IMR-90 (cell line): ENCODE measurements at regions not wholly inside any gene's neighbourhood (a gene's known extent, or its start where the extent isn't known, plus 50 kb on each side); places are given as distances from the start of the nearest gene placed in this dataset.

ENCODE experiments used
- ATAC-seq: fragments of 200-7000 bp; cut with Tn5 transposase; 2 replicates; pipeline ENCODE4 v1.9.1; 2020; ENCODE audit warnings: low read depth, mild to moderate bottlenecking, moderate library complexity
- BruUV-seq: library from RNA; stranded (reverse); fragments of 400-500 nt; replicated peaks from 2 replicates; lab custom pipeline; 2021; lab: Mats Ljungman, UMichigan
- CTCF ChIA-PET: fragments of 300-600 bp; formaldehyde crosslinking; extraction: SDS; loops from one replicate; lab custom pipeline; 2021; ENCODE audit warnings: antibody characterized with exemption; lab: Yijun Ruan, JAX
- POLR2A ChIA-PET: fragments of 300-600 bp; sonication (Branson Sonifier 250); formaldehyde crosslinking; loops from one replicate; lab custom pipeline; 2022; ENCODE audit warnings: antibody characterized with exemption; ENCODE audit not compliant: unreplicated experiment; lab: Charles Lee
- DNase-seq: peaks from one replicate; pipeline ENCODE4 v3.0.0; 2013
- H2AFZ ChIP-seq: replicated peaks from 2 replicates; pipeline ENCODE3; 2013; ENCODE audit warnings: low read length, mild to moderate bottlenecking; ENCODE audit not compliant: poor library complexity
- H2AK5ac ChIP-seq: 2 replicates; pipeline ENCODE4 v1.6.1; 2013; ENCODE audit warnings: low read depth, low read length, inconsistent platforms
- H2AK9ac ChIP-seq: replicated peaks from 2 replicates; pipeline ENCODE3; 2013; ENCODE audit warnings: mild to moderate bottlenecking, low read depth, low read length, moderate library complexity; ENCODE audit not compliant: poor library complexity
- H2BK120ac ChIP-seq: 2 replicates; pipeline ENCODE4 v1.6.1; 2013; ENCODE audit warnings: low read depth, low read length, inconsistent platforms
- H2BK15ac ChIP-seq: 3 replicates; pipeline ENCODE4 v1.6.1; 2013; ENCODE audit warnings: low read depth, low read length, inconsistent platforms
- H2BK20ac ChIP-seq: 2 replicates; pipeline ENCODE4 v1.6.1; 2013; ENCODE audit warnings: low read depth, mild to moderate bottlenecking, inconsistent platforms, low read length, moderate library complexity
- H2BK5ac ChIP-seq: 2 replicates; pipeline ENCODE4 v1.6.1; 2013; ENCODE audit warnings: mild to moderate bottlenecking, low read depth, low read length, inconsistent platforms; ENCODE audit not compliant: poor library complexity, severe bottlenecking
- H3K14ac ChIP-seq: replicated peaks from 2 replicates; pipeline ENCODE4 v1.6.1; 2013; ENCODE audit warnings: low read depth, low read length, inconsistent platforms
- H3K18ac ChIP-seq: 2 replicates; pipeline ENCODE4 v1.6.1; 2013; ENCODE audit warnings: low read depth, low read length, control low read depth
- H3K23ac ChIP-seq: 2 replicates; pipeline ENCODE4 v1.6.1; 2013; ENCODE audit warnings: low read depth, low read length, inconsistent platforms
- H3K27ac ChIP-seq: 2 replicates; pipeline ENCODE4 v1.5.1; 2013; ENCODE audit warnings: mild to moderate bottlenecking, control low read depth, low read length; ENCODE audit not compliant: insufficient read depth
- H3K27me3 ChIP-seq: 2 replicates; pipeline ENCODE4 v1.6.1; 2013; ENCODE audit warnings: low read length; ENCODE audit not compliant: control insufficient read depth, insufficient read depth
- H3K36me3 ChIP-seq: 2 replicates; pipeline ENCODE4 v1.6.1; 2013; ENCODE audit warnings: low read length, mixed read lengths; ENCODE audit not compliant: control insufficient read depth, insufficient read depth
- H3K4ac ChIP-seq: 2 replicates; pipeline ENCODE4 v1.6.1; 2013; ENCODE audit warnings: low read depth, low read length, inconsistent platforms
- H3K4me1 ChIP-seq: 2 replicates; pipeline ENCODE4 v1.6.1; 2013; ENCODE audit warnings: low read length, mixed read lengths; ENCODE audit not compliant: control insufficient read depth, insufficient read depth
- H3K4me2 ChIP-seq: 2 replicates; pipeline ENCODE4 v1.6.1; 2013; ENCODE audit warnings: low read depth, mild to moderate bottlenecking, control low read depth, low read length, moderate library complexity
- H3K4me3 ChIP-seq: 2 replicates; pipeline ENCODE4 v1.5.1; 2013; ENCODE audit warnings: low read depth, mild to moderate bottlenecking, control low read depth, low read length, moderate library complexity; ENCODE audit not compliant: insufficient read depth
- H3K56ac ChIP-seq: 2 replicates; pipeline ENCODE4 v1.6.1; 2013; ENCODE audit warnings: low read length, inconsistent platforms; ENCODE audit not compliant: insufficient read depth; ENCODE audit errors: extremely low read depth
- H3K79me1 ChIP-seq, 2 experiments: 2 replicates each; pipeline ENCODE4 v1.6.1; 2013; ENCODE audit warnings: low read length in 2 of 2, inconsistent platforms in 1 of 2, low read depth in 1 of 2
- H3K9ac ChIP-seq: 2 replicates; pipeline ENCODE4 v1.6.1; 2013; ENCODE audit warnings: low read depth, low read length, control low read depth
- H3K9me1 ChIP-seq: 2 replicates; pipeline ENCODE4 v1.6.1; 2013; ENCODE audit warnings: low read length, inconsistent platforms; ENCODE audit not compliant: insufficient read depth
- H3K9me3 ChIP-seq: 2 replicates; pipeline ENCODE4 v1.6.1; 2013; ENCODE audit warnings: low read length; ENCODE audit not compliant: control insufficient read depth, insufficient read depth
- H4K20me1 ChIP-seq: 2 replicates; pipeline ENCODE4 v1.6.1; 2013; ENCODE audit warnings: low read length, inconsistent platforms; ENCODE audit not compliant: insufficient read depth
- H4K5ac ChIP-seq: 2 replicates; pipeline ENCODE4 v1.6.1; 2013; ENCODE audit warnings: mild to moderate bottlenecking, low read depth, low read length, control low read depth
- H4K8ac ChIP-seq, 2 experiments: 2 replicates each; pipeline ENCODE4 v1.6.1; 2013; ENCODE audit warnings: low read depth in 2 of 2, low read length in 2 of 2, control low read depth in 1 of 2, inconsistent platforms in 1 of 2
- H4K91ac ChIP-seq: 2 replicates; pipeline ENCODE4 v1.6.1; 2013; ENCODE audit warnings: low read depth, low read length, inconsistent platforms; ENCODE audit not compliant: insufficient read depth
- CEBPB ChIP-seq: IDR thresholded peaks from 2 replicates; pipeline ENCODE4 v1.6.1; 2012; ENCODE audit warnings: low read depth, low read length, improper control_type of control experiment
- MAFK ChIP-seq: IDR thresholded peaks from 2 replicates; pipeline ENCODE4 v1.6.1; 2012; ENCODE audit warnings: low read depth, low read length, improper control_type of control experiment
- MAZ ChIP-seq: IDR thresholded peaks from 2 replicates; pipeline ENCODE4 v1.6.1; 2012; ENCODE audit warnings: low read depth, mild to moderate bottlenecking, low read length, improper control_type of control experiment, moderate library complexity, borderline replicate concordance
- MXI1 ChIP-seq: IDR thresholded peaks from 2 replicates; pipeline ENCODE4 v1.6.1; 2012; ENCODE audit warnings: low read depth, mild to moderate bottlenecking, low read length, moderate library complexity, borderline replicate concordance
- NFE2L2 ChIP-seq: fragments of 150-350 bp; IDR thresholded peaks from 2 replicates; pipeline ENCODE4 v1.6.1; 2016; ENCODE audit warnings: low read depth, mild to moderate bottlenecking, low read length
- POLR2A ChIP-seq: IDR thresholded peaks from 2 replicates; pipeline ENCODE4 v1.6.1; 2012; ENCODE audit warnings: mild to moderate bottlenecking, low read depth, low read length
- RAD21 ChIP-seq: IDR thresholded peaks from 2 replicates; pipeline ENCODE4 v1.6.1; 2012; ENCODE audit warnings: low read length, improper control_type of control experiment
- RCOR1 ChIP-seq: IDR thresholded peaks from 2 replicates; pipeline ENCODE4 v1.6.1; 2012; ENCODE audit warnings: mild to moderate bottlenecking, low read length, improper control_type of control experiment; ENCODE audit not compliant: insufficient replicate concordance
- RFX5 ChIP-seq: IDR thresholded peaks from 2 replicates; pipeline ENCODE4 v1.8.0; 2012; ENCODE audit warnings: low read depth, mild to moderate bottlenecking, low read length, moderate library complexity
- SMC3 ChIP-seq: fragments of 150-350 bp; IDR thresholded peaks from 2 replicates; pipeline ENCODE4 v1.6.1; 2016; ENCODE audit warnings: low read depth, mild to moderate bottlenecking, antibody characterized with exemption, low read length, moderate library complexity
- WGBS, 2 experiments: methylation state at CpG; one replicate each; pipeline versions ENCODE4 v1.1.5 to v1.1.7; 2013; ENCODE audit warnings: missing lambda C conversion rate in 2 of 2; ENCODE audit not compliant: insufficient read length in 1 of 2; ENCODE audit errors: extremely low coverage in 2 of 2; 5-methylcytosine and 5-hydroxymethylcytosine counted together
- dilution Hi-C: fragments of 300-500 bp; cut with HindIII; formaldehyde crosslinking; loops from one replicate; pipeline ENCODE4 v1.14.3; 2018; ENCODE audit warnings: low sequenced_read_pairs; ENCODE audit not compliant: unreplicated experiment
- in situ Hi-C: fragments of 300-500 bp; cut with MboI; formaldehyde crosslinking; loops from 3 replicates; pipeline ENCODE4 v1.14.3; 2019; ENCODE audit warnings: low sequenced_read_pairs, inconsistent platforms, mixed read lengths
- intact Hi-C: fragments of 100-400 bp; cut with micrococcal nuclease; formaldehyde crosslinking; loops from 2 replicates; pipeline ENCODE4 v1.10.0; 2022
- TF ChIP-seq, protein P1 (sequence below): fragments of 150-350 bp; IDR thresholded peaks from 2 replicates; pipeline ENCODE4 v1.6.1; 2016; ENCODE audit warnings: low read depth, mild to moderate bottlenecking, low read length, moderate library complexity, borderline replicate concordance
- TF ChIP-seq, protein P2 (sequence below): fragments of 150-350 bp; IDR thresholded peaks from 2 replicates; pipeline ENCODE4 v1.6.1; 2017; ENCODE audit warnings: mild to moderate bottlenecking, antibody characterized with exemption, low read length, low read depth
- TF ChIP-seq, protein P3 (sequence below): conservative IDR thresholded peaks from 2 replicates; pipeline ENCODE4 v1.5.1; 2012; ENCODE audit warnings: mild to moderate bottlenecking, low read depth, low read length, improper control_type of control experiment

DNA sequence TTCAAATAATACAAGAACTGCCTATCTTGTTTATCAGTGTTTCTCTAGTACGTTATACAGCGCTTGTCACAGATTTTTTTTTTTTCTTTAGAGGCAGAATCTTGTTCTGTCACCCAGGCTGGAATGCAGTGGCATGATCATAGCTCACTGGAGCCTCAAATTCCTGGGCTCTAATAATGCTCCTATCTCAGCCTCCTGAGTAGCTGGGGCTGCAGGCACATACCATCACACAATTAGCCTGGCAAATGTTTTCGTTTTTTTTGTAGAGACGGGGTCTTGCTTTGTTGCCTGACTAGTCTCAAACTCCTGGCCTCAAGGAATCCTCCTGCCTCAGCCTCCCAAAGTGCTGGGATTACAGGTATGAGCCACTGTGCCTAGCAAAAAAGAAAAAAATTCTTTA lies 66.0 kb upstream of the FREM2 start:
- no TSS peak for BruUV-seq
- ATAC-seq, result no peak
- Histone ChIP-seq H4K5ac (no peak overlapping the region), H2BK120ac (no peak overlapping the region), H3K36me3 (no peaks in the 10 kb centered on the region), H4K91ac (no peak overlapping the region), H2AK9ac (no peak overlapping the region), H3K4me3 (no peak overlapping the region), H3K56ac (no peak overlapping the region), H2AK5ac (no peak overlapping the region), H3K9me3 (no peaks in the 10 kb centered on the region), H3K4ac (no peak overlapping the region), H3K23ac (no peak overlapping the region), H3K27me3 (no peaks in the 10 kb centered on the region), H3K4me2 (no peak overlapping the region), H3K14ac (no peak overlapping the region), H2AFZ (no peak overlapping the region), H3K4me1 (no peaks in the 10 kb centered on the region), H2BK5ac (no peak overlapping the region), H3K9me1 (no peaks in the 10 kb centered on the region), H3K27ac (no peak overlapping the region), H3K9ac (no peak overlapping the region), H2BK20ac (no peak overlapping the region), H3K79me1 (no peaks in the 10 kb centered on the region), H3K18ac (no peak overlapping the region), H4K8ac (no peak overlapping the region), H2BK15ac (no peak overlapping the region), H4K20me1 (no peaks in the 10 kb centered on the region)
- no peak for TF ChIP-seq MXI1
- TF ChIP-seq POLR2A, result no peak
- no peak for TF ChIP-seq MAZ
- no peak for TF ChIP-seq NFE2L2
- TF ChIP-seq RAD21, result no peak
- TF ChIP-seq RFX5, result no peak
- no peak for TF ChIP-seq CEBPB
- no peak for TF ChIP-seq RCOR1
- no peak for TF ChIP-seq SMC3
- TF ChIP-seq, protein P1, sequence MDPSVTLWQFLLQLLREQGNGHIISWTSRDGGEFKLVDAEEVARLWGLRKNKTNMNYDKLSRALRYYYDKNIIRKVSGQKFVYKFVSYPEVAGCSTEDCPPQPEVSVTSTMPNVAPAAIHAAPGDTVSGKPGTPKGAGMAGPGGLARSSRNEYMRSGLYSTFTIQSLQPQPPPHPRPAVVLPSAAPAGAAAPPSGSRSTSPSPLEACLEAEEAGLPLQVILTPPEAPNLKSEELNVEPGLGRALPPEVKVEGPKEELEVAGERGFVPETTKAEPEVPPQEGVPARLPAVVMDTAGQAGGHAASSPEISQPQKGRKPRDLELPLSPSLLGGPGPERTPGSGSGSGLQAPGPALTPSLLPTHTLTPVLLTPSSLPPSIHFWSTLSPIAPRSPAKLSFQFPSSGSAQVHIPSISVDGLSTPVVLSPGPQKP, result no peak
- TF ChIP-seq, protein P2, sequence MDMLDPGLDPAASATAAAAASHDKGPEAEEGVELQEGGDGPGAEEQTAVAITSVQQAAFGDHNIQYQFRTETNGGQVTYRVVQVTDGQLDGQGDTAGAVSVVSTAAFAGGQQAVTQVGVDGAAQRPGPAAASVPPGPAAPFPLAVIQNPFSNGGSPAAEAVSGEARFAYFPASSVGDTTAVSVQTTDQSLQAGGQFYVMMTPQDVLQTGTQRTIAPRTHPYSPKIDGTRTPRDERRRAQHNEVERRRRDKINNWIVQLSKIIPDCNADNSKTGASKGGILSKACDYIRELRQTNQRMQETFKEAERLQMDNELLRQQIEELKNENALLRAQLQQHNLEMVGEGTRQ, result no peak
- TF ChIP-seq, protein P3, sequence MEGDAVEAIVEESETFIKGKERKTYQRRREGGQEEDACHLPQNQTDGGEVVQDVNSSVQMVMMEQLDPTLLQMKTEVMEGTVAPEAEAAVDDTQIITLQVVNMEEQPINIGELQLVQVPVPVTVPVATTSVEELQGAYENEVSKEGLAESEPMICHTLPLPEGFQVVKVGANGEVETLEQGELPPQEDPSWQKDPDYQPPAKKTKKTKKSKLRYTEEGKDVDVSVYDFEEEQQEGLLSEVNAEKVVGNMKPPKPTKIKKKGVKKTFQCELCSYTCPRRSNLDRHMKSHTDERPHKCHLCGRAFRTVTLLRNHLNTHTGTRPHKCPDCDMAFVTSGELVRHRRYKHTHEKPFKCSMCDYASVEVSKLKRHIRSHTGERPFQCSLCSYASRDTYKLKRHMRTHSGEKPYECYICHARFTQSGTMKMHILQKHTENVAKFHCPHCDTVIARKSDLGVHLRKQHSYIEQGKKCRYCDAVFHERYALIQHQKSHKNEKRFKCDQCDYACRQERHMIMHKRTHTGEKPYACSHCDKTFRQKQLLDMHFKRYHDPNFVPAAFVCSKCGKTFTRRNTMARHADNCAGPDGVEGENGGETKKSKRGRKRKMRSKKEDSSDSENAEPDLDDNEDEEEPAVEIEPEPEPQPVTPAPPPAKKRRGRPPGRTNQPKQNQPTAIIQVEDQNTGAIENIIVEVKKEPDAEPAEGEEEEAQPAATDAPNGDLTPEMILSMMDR, result no peak
- no peak for TF ChIP-seq MAFK
- in situ Hi-C loops (no loop called here), intact Hi-C loops (no loop called here), dilution Hi-C loops (no loop called here)
- POLR2A ChIA-PET, result no interaction called here
- no peak for DNase-seq
- WGBS, 2 experiments, result no CpG with 5 or more reads among the region's 4 CpGs
- CTCF ChIA-PET, result interaction anchor here (0.7 kb wide), 1 partner anchor 990 kb away, joined by 3 read pairs; no protein-coding TSS in a partner anchor
